ENCODE measurements at regions not wholly inside any gene's neighbourhood (a gene's known extent, or its start where the extent isn't known, plus 50 kb on each side); places are given as distances from the start of the nearest gene placed in this dataset.

DNA sequence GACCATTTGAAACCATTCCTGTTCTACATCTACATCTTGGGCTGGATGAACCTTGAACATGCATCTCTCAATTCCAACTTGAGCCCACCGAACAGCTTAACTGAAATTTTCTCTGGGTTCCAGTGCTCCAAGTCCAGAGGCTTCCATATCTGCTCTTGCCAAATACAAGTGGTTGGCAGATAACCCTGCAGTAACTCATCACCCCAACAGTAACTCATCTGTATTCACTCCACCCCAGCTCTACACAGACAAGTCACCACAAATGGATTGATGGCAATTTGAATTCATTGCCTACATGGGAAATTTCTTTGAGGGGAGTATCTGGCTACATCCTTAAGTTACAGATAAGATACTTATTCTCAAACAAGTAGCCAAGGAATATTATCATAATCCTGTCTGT lies 502.4 kb upstream of the TNP1 start:
- H3K9ac ChIP-seq (ENCODE audit: insufficient read depth, low read depth, low read length) = no peak overlapping the region
- H3K79me2 ChIP-seq (ENCODE audit: insufficient read depth, low read length) = no peaks in the 10 kb centered on the region
- H3K4me3 ChIP-seq (replicated peaks in 1 of 3; ENCODE audit: insufficient read depth in 1 of 3, low read depth in 2 of 3, low read length in 3 of 3) = no peak overlapping the region
- H3K9me3 ChIP-seq (ENCODE audit: low read length) = no peaks in the 10 kb centered on the region
- H3K36me3 ChIP-seq (replicated peaks in 1 of 2; ENCODE audit: control insufficient read depth in 1 of 2, insufficient read depth in 2 of 2, low read length in 2 of 2) = no peaks in the 10 kb centered on the region
- no TSS peak for BruUV-seq (replicated peaks)
- H3K4me2 ChIP-seq (ENCODE audit: low read depth, low read length) = no peak overlapping the region
- H4K20me1 ChIP-seq (ENCODE audit: insufficient read depth, low read length) = no peaks in the 10 kb centered on the region
- TF ChIP-seq MBD4 (IDR thresholded peaks at IDR 0.05; ENCODE audit: borderline replicate concordance, low read length) (no peak), ZNF383 (CRISPR knock-in tag; IDR thresholded peaks at IDR 0.05; ENCODE audit: borderline replicate concordance) (no peak), TEAD3 (CRISPR knock-in tag; optimal IDR thresholded peaks at IDR 0.05; ENCODE audit: borderline replicate concordance) (no peak), MAFF (IDR thresholded peaks at IDR 0.05; ENCODE audit: low read depth, low read length) (no peak), NR3C1 (CRISPR knock-in tag; IDR thresholded peaks at IDR 0.05) (no peak)
- ChIA-PET POLR2A (no interaction called here), CTCF (ENCODE audit: low intra/inter-chr PET ratio, low total read pairs) (no interaction called here)
- ATAC-seq (no peak), FAIRE-seq (no peak), DNase-seq (ENCODE audit: low spot score) (no peak)
- H3K4me1 ChIP-seq (ENCODE audit: insufficient read depth, low read length) = no peaks in the 10 kb centered on the region
- intact Hi-C loops (cut with micrococcal nuclease; ENCODE audit: unreplicated experiment) = no loop called here
- WGBS (ENCODE audit: low lambda C conversion rate) = 44% methylated on average over 1 of the region's 1 CpG
- H3K27ac ChIP-seq (ENCODE audit: extremely low read length, insufficient read depth, low read length) = no peak overlapping the region
- in situ Hi-C loops (cut with HindIII; ENCODE audit: extremely low pct_ligation_motif_present, low pct_unique_long_range_greater_than_20kb) = no loop called here
- H2AFZ ChIP-seq (ENCODE audit: low read length) = no peak overlapping the region
- H3K27me3 ChIP-seq (ENCODE audit: control insufficient read depth in 1 of 2, insufficient read depth in 2 of 2, low read length in 2 of 2) = peaks cover 0 to 18% of the 10 kb centered on the region in 2 experiments; a peak in 1 of 5 replicates

DNA sequence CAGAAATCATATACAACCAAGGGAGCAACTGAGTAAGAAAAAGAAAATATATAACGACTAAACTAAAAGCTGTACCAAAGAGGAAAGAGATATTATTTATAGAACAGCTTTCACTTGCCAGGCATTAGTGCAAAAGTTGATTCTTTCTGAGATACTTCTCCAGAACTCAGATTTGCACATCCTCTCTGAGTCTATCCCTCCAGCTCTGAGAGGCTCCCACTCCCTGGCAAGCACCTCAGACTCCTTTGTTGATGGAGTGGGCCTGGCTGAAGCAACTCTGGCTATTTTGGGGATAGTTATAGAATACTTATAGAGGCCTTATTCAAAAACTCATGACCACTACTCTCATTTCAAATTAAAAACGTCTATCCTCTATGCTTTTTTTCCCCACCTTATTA lies 501.6 kb upstream of the TNP1 start:
- H3K4me3 ChIP-seq (replicated peaks in 1 of 3; ENCODE audit: insufficient read depth in 1 of 3, low read depth in 2 of 3, low read length in 3 of 3) = no peak overlapping the region
- no peaks in the 10 kb centered on the region for H3K4me1 ChIP-seq (ENCODE audit: insufficient read depth, low read length)
- H3K27ac ChIP-seq (ENCODE audit: extremely low read length, insufficient read depth, low read length) = no peak overlapping the region
- no peak overlapping the region for H3K9ac ChIP-seq (ENCODE audit: insufficient read depth, low read depth, low read length)
- H3K9me3 ChIP-seq (ENCODE audit: low read length) = no peaks in the 10 kb centered on the region
- no peak overlapping the region for H3K4me2 ChIP-seq (ENCODE audit: low read depth, low read length)
- in situ Hi-C loops (cut with HindIII; ENCODE audit: extremely low pct_ligation_motif_present, low pct_unique_long_range_greater_than_20kb) (no loop called here), intact Hi-C loops (cut with micrococcal nuclease; ENCODE audit: unreplicated experiment) (no loop called here)
- no peak for ATAC-seq
- ChIA-PET POLR2A (no interaction called here), CTCF (ENCODE audit: low intra/inter-chr PET ratio, low total read pairs) (no interaction called here)
- H3K27me3 ChIP-seq (ENCODE audit: control insufficient read depth in 1 of 2, insufficient read depth in 2 of 2, low read length in 2 of 2) = peaks cover 0 to 23% of the 10 kb centered on the region in 2 experiments; a peak in 1 of 5 replicates
- BruUV-seq (replicated peaks) = no TSS peak
- DNase-seq (ENCODE audit: low spot score) = no peak
- no peak for FAIRE-seq
- no peaks in the 10 kb centered on the region for H4K20me1 ChIP-seq (ENCODE audit: insufficient read depth, low read length)
- no peak overlapping the region for H2AFZ ChIP-seq (ENCODE audit: low read length)
- no peaks in the 10 kb centered on the region for H3K36me3 ChIP-seq (replicated peaks in 1 of 2; ENCODE audit: control insufficient read depth in 1 of 2, insufficient read depth in 2 of 2, low read length in 2 of 2)
- no peaks in the 10 kb centered on the region for H3K79me2 ChIP-seq (ENCODE audit: insufficient read depth, low read length)
- WGBS (ENCODE audit: low lambda C conversion rate) = 1% methylated on average over 2 of the region's 2 CpGs
- TF ChIP-seq ZNF205 (CRISPR knock-in tag; IDR thresholded peaks at IDR 0.05) (no peak), ZNF614 (CRISPR knock-in tag; IDR thresholded peaks at IDR 0.05; ENCODE audit: borderline replicate concordance) (no peak), ZNF367 (CRISPR knock-in tag; IDR thresholded peaks at IDR 0.05; ENCODE audit: borderline replicate concordance) (no peak), GABPB1 (CRISPR knock-in tag; IDR thresholded peaks at IDR 0.05) (no peak)
- TF ChIP-seq, protein P1, sequence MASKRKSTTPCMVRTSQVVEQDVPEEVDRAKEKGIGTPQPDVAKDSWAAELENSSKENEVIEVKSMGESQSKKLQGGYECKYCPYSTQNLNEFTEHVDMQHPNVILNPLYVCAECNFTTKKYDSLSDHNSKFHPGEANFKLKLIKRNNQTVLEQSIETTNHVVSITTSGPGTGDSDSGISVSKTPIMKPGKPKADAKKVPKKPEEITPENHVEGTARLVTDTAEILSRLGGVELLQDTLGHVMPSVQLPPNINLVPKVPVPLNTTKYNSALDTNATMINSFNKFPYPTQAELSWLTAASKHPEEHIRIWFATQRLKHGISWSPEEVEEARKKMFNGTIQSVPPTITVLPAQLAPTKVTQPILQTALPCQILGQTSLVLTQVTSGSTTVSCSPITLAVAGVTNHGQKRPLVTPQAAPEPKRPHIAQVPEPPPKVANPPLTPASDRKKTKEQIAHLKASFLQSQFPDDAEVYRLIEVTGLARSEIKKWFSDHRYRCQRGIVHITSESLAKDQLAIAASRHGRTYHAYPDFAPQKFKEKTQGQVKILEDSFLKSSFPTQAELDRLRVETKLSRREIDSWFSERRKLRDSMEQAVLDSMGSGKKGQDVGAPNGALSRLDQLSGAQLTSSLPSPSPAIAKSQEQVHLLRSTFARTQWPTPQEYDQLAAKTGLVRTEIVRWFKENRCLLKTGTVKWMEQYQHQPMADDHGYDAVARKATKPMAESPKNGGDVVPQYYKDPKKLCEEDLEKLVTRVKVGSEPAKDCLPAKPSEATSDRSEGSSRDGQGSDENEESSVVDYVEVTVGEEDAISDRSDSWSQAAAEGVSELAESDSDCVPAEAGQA (IDR thresholded peaks at IDR 0.05; ENCODE audit: low read depth) = no peak
- TF ChIP-seq, protein P1 (CRISPR knock-in tag; IDR thresholded peaks at IDR 0.05; ENCODE audit: borderline replicate concordance) = no peak
- TF ChIP-seq, protein P2, sequence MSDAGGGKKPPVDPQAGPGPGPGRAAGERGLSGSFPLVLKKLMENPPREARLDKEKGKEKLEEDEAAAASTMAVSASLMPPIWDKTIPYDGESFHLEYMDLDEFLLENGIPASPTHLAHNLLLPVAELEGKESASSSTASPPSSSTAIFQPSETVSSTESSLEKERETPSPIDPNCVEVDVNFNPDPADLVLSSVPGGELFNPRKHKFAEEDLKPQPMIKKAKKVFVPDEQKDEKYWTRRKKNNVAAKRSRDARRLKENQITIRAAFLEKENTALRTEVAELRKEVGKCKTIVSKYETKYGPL (CRISPR knock-in tag; IDR thresholded peaks at IDR 0.05) = no peak
- TF ChIP-seq, protein P3, sequence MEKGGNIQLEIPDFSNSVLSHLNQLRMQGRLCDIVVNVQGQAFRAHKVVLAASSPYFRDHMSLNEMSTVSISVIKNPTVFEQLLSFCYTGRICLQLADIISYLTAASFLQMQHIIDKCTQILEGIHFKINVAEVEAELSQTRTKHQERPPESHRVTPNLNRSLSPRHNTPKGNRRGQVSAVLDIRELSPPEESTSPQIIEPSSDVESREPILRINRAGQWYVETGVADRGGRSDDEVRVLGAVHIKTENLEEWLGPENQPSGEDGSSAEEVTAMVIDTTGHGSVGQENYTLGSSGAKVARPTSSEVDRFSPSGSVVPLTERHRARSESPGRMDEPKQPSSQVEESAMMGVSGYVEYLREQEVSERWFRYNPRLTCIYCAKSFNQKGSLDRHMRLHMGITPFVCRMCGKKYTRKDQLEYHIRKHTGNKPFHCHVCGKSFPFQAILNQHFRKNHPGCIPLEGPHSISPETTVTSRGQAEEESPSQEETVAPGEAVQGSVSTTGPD (CRISPR knock-in tag; IDR thresholded peaks at IDR 0.05) = no peak
